Common myeloid progenitor, CD34-positive (primary cell): ENCODE measurements at regions not wholly inside any gene's neighbourhood (a gene's known extent, or its start where the extent isn't known, plus 50 kb on each side); places are given as distances from the start of the nearest gene placed in this dataset.
A peak's percentile ranks its signal among the peaks of the same experiment; 100 is the strongest.
"Not testable (repeated sequence)": the region's sequence is repeated elsewhere in the genome, so short reads cannot be mapped to it uniquely, and the experiment has no call there.

Experiments
- CTCF ChIA-PET: fragments of 350-600 bp; sonication (Branson Sonifier 250); formaldehyde crosslinking; loops from one replicate; lab custom pipeline; 2021; ENCODE audit warnings: antibody characterized with exemption; lab: Charles Lee
- POLR2A ChIA-PET: fragments of 350-600 bp; sonication (Branson Sonifier 250); formaldehyde crosslinking; loops from one replicate; lab custom pipeline; 2021; ENCODE audit warnings: antibody characterized with exemption; lab: Charles Lee
- DNase-seq, 3 donors: peaks; one replicate each; pipeline versions ENCODE4 v3.0.0 to v3.0.0-alpha.2; 2013
- H3K27ac ChIP-seq, 2 experiments: 1 replicate in 1 of 2; 2 replicates in 1 of 2; pipeline ENCODE4 v1.7.0; 2013; ENCODE audit warnings: inconsistent platforms in 2 of 2, low read length in 2 of 2, mild to moderate bottlenecking in 2 of 2, low read depth in 1 of 2, moderate library complexity in 1 of 2; ENCODE audit not compliant: severe bottlenecking in 2 of 2, insufficient read depth in 1 of 2, poor library complexity in 1 of 2
- H3K27me3 ChIP-seq, 5 experiments: replicated peaks in 2 of 5; 1 replicate in 3 of 5; 2 replicates in 2 of 5; pipeline versions ENCODE4 v1.6.1 to v1.7.0; 2013; ENCODE audit warnings: low read length in 4 of 5, mild to moderate bottlenecking in 2 of 5, moderate library complexity in 2 of 5, inconsistent platforms in 1 of 5; ENCODE audit not compliant: insufficient read depth in 5 of 5, control insufficient read depth in 4 of 5
- H3K36me3 ChIP-seq, 4 experiments: 1 replicate in 2 of 4; 2 replicates in 2 of 4; pipeline versions ENCODE4 v1.6.1 to v1.7.0; 2013; ENCODE audit warnings: low read length in 3 of 4, control low read depth in 1 of 4, mild to moderate bottlenecking in 1 of 4; ENCODE audit not compliant: control insufficient read depth in 4 of 4, insufficient read depth in 4 of 4
- H3K4me1 ChIP-seq, 4 experiments: 1 replicate in 3 of 4; 2 replicates in 1 of 4; pipeline versions ENCODE4 v1.6.1 to v1.7.1; 2013; ENCODE audit warnings: low read length in 3 of 4, mild to moderate bottlenecking in 3 of 4, control low read depth in 1 of 4, inconsistent platforms in 1 of 4, moderate library complexity in 1 of 4; ENCODE audit not compliant: control insufficient read depth in 4 of 4, insufficient read depth in 4 of 4; ENCODE audit errors: control extremely low read depth in 1 of 4
- H3K4me3 ChIP-seq, 7 experiments: 1 replicate in 4 of 7; 2 replicates in 3 of 7; pipeline versions ENCODE4 v1.5.1 to v1.7.0; 2013; ENCODE audit warnings: mild to moderate bottlenecking in 7 of 7, low read length in 6 of 7, moderate library complexity in 6 of 7, inconsistent platforms in 2 of 7, low read depth in 2 of 7, control low read depth in 1 of 7; ENCODE audit not compliant: insufficient read depth in 4 of 7, control insufficient read depth in 1 of 7; ENCODE audit errors: extremely low read depth in 1 of 7
- H3K9me3 ChIP-seq, 5 experiments: 1 replicate in 4 of 5; 2 replicates in 1 of 5; pipeline versions ENCODE4 v1.6.1 to v1.7.1; 2013; ENCODE audit warnings: low read length in 4 of 5, mild to moderate bottlenecking in 2 of 5, inconsistent platforms in 1 of 5, low read depth in 1 of 5, moderate library complexity in 1 of 5; ENCODE audit not compliant: control insufficient read depth in 4 of 5, insufficient read depth in 2 of 5; ENCODE audit errors: control extremely low read depth in 1 of 5
- WGBS: methylation state at CpG from one replicate; pipeline ENCODE4 v1.1.5; 2013; ENCODE audit not compliant: insufficient coverage; 5-methylcytosine and 5-hydroxymethylcytosine counted together

DNA sequence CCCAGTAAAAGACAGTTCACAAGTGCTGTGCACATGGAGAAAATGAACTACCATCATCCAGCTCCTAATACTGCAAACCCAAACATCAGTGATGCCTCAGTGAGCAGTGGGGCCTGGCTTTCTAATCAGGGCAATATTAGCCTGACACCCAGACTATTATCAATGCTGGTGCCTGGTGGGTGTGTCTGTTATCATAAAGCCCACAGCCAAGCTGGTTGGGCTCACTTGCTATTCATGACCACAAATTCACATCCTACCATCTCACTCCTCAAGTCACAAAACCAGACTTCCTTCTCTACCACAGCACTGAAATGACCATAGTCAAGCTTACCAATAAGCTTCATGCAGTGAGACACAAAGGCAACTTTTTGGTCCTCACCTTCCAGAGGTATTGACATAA, 180.8 kb upstream of the PLN start:
- POLR2A ChIA-PET, result no interaction called here
- no peaks in the 10 kb centered on the region for H3K27me3 ChIP-seq
- H3K4me1 ChIP-seq, result no peaks in the 10 kb centered on the region
- H3K9me3 ChIP-seq, result peaks cover 0 to 2% (median 0%) of the 10 kb centered on the region in 5 experiments
- CTCF ChIA-PET, result no interaction called here
- H3K36me3 ChIP-seq, result no peaks in the 10 kb centered on the region
- no peak overlapping the region for H3K4me3 ChIP-seq
- no peak overlapping the region for H3K27ac ChIP-seq
- peak in 2 of 3 donors; percentile 15 to 22 for DNase-seq

- no peaks in the 10 kb centered on the region for H3K36me3 ChIP-seq
- ChIA-PET POLR2A (no interaction called here), CTCF (no interaction called here)
- no peak for DNase-seq
- no peak overlapping the region for H3K4me3 ChIP-seq
- no peak overlapping the region for H3K27ac ChIP-seq
- WGBS, result no CpG with 5 or more reads among the region's 3 CpGs
- peaks cover 0 to 2% (median 0%) of the 10 kb centered on the region in 5 experiments for H3K9me3 ChIP-seq
- H3K27me3 ChIP-seq, result peaks cover 0 to 8% (median 0%) of the 10 kb centered on the region in 5 experiments
- H3K4me1 ChIP-seq, result no peaks in the 10 kb centered on the region
These were observed 177.4 kb upstream of the PLN start for GRCh38 chr6:118370722-118371121.

- ChIA-PET POLR2A (no interaction called here), CTCF (interaction anchor here (0.5 kb wide), 1 partner anchor 12 kb away, joined by 3 read pairs; no protein-coding TSS in a partner anchor)
- DNase-seq, result no peak
- no peak overlapping the region for H3K27ac ChIP-seq
- no peak overlapping the region for H3K4me3 ChIP-seq
- peaks cover 0 to 2% (median 0%) of the 10 kb centered on the region in 5 experiments for H3K9me3 ChIP-seq
- H3K36me3 ChIP-seq, result no peaks in the 10 kb centered on the region
- H3K27me3 ChIP-seq, result peaks cover 0 to 8% (median 0%) of the 10 kb centered on the region in 5 experiments
- H3K4me1 ChIP-seq, result no peaks in the 10 kb centered on the region
- 93% methylated on average over 1 of the region's 1 CpG for WGBS
These were observed 176.1 kb upstream of the PLN start for GRCh38 chr6:118371955-118372354.

GRCh38 chr6:118372413-118372812, 175.7 kb upstream of the PLN start:
- H3K9me3 ChIP-seq, result peaks cover 0 to 2% (median 0%) of the 10 kb centered on the region in 5 experiments
- H3K4me3 ChIP-seq, result no peak overlapping the region
- ChIA-PET CTCF (interaction anchor here (0.5 kb wide), 1 partner anchor 11 kb away, joined by 3 read pairs; no protein-coding TSS in a partner anchor), POLR2A (no interaction called here)
- H3K27ac ChIP-seq, result no peak overlapping the region
- H3K4me1 ChIP-seq, result no peaks in the 10 kb centered on the region
- peaks cover 0 to 8% (median 0%) of the 10 kb centered on the region in 5 experiments for H3K27me3 ChIP-seq
- H3K36me3 ChIP-seq, result no peaks in the 10 kb centered on the region
- DNase-seq, result no peak

DNA sequence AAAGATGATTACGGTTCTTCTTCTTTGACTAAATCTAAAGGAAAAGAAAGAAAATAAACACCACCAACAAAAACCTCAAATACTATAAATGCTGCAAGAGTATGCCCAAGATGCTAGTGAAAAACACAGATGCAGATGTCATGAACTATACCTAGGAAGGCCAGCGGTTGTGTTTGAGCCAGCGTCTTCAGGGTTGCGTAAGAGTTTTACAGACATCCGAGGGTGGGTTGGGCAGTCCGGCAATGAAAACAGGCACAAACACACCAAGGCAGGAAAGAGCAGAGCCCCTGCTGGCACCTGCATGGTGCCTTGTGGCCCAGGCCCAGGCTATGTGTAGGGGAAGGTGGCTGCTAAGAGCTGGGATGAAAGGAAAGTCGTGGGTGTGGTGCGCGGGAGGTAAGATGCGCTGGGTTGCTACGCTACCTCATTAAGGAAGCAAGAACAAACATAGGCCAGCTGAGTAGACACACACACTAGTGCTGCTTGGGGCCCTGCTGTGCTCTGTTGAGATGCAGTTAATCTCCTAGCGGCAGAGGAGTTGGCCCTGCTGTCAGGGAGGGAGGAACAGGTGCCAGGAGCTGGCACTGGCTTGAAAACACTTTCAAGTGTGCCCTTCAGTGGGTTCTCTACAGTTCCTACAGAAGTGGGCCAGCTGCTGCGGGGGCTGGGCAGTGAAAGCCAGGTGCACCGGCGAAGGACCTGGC, 170.2 kb upstream of the PLN start:
- Histone ChIP-seq H3K9me3 (no peaks in the 10 kb centered on the region), H3K4me1 (no peaks in the 10 kb centered on the region), H3K27me3 (peaks cover 0 to 10% (median 0%) of the 10 kb centered on the region in 5 experiments), H3K4me3 (no peak overlapping the region), H3K27ac (no peak overlapping the region), H3K36me3 (no peaks in the 10 kb centered on the region)
- ChIA-PET POLR2A (no interaction called here), CTCF (no interaction called here)
- WGBS, result 69% methylated on average over 9 of the region's 15 CpGs
- DNase-seq, result no peak

GRCh38 chr6:118380620-118381019, 167.5 kb upstream of the PLN start:
- H3K4me1 ChIP-seq, H3K27me3 ChIP-seq, DNase-seq, CTCF ChIA-PET, H3K36me3 ChIP-seq, H3K4me3 ChIP-seq, H3K9me3 ChIP-seq, POLR2A ChIA-PET, H3K27ac ChIP-seq: not testable (repeated sequence)
- WGBS, result no CpG with 5 or more reads among the region's 3 CpGs

GRCh38 chr6:118382126-118382525, 166.0 kb upstream of the PLN start:
- WGBS, result no CpG with 5 or more reads among the region's 3 CpGs
- ChIA-PET CTCF (no interaction called here), POLR2A (no interaction called here)

More at GRCh38 chr6:118382126-118382525, 166.0 kb upstream of the PLN start:
- Histone ChIP-seq H3K4me3 (no peak overlapping the region), H3K27ac (no peak overlapping the region), H3K9me3 (no peaks in the 10 kb centered on the region), H3K4me1 (no peaks in the 10 kb centered on the region), H3K27me3 (peaks cover 0 to 2% (median 0%) of the 10 kb centered on the region in 5 experiments), H3K36me3 (no peaks in the 10 kb centered on the region)
- DNase-seq, result no peak
